ENCODE measurements at regions not wholly inside any gene's neighbourhood (a gene's known extent, or its start where the extent isn't known, plus 50 kb on each side); places are given as distances from the start of the nearest gene placed in this dataset.

DNA sequence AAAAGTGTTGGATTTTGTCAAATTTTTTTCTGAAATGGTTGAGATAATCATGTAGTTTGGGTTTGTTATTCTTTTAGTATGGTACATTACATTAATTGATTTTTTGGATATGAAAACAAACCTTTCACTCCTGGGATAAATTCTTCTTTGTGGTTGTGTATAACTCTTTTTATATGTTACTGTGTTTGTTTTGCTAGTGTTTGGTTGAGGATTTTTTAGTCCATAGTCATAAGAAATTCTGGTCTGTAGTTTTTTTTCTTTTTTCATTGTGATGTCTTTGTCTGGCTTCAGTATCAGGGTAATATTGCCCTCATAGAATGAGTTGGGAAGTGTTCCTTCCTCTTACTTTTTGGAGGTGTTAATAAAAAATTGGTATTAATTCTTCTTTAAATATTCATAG lies 122.2 kb upstream of the ATXN1 start:
- TF ChIP-seq, protein P1, sequence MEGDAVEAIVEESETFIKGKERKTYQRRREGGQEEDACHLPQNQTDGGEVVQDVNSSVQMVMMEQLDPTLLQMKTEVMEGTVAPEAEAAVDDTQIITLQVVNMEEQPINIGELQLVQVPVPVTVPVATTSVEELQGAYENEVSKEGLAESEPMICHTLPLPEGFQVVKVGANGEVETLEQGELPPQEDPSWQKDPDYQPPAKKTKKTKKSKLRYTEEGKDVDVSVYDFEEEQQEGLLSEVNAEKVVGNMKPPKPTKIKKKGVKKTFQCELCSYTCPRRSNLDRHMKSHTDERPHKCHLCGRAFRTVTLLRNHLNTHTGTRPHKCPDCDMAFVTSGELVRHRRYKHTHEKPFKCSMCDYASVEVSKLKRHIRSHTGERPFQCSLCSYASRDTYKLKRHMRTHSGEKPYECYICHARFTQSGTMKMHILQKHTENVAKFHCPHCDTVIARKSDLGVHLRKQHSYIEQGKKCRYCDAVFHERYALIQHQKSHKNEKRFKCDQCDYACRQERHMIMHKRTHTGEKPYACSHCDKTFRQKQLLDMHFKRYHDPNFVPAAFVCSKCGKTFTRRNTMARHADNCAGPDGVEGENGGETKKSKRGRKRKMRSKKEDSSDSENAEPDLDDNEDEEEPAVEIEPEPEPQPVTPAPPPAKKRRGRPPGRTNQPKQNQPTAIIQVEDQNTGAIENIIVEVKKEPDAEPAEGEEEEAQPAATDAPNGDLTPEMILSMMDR (IDR thresholded peaks at IDR 0.05; ENCODE audit: poor library complexity, severe bottlenecking) = no peak
- TF ChIP-seq POLR2AphosphoS5 (IDR thresholded peaks at IDR 0.05) (no peak), TAF1 (IDR thresholded peaks at IDR 0.05; ENCODE audit: low read depth) (no peak)
